GM10266 (cell line): ENCODE measurements at regions not wholly inside any gene's neighbourhood (a gene's known extent, or its start where the extent isn't known, plus 50 kb on each side); places are given as distances from the start of the nearest gene placed in this dataset.

ENCODE experiments used
- DNase-seq: peaks from one replicate; pipeline ENCODE4 v3.0.0; 2012; ENCODE audit errors: extremely low spot score
- CTCF ChIP-seq: IDR thresholded peaks from 2 replicates; pipeline ENCODE4 v1.5.1; 2012; ENCODE audit warnings: mild to moderate bottlenecking, low read depth; ENCODE audit not compliant: control insufficient read depth, insufficient read depth; ENCODE audit errors: missing control alignments

- DNase-seq, result no peak
- TF ChIP-seq CTCF, result no peak
Measured at GRCh38 chr4:166600264-166600663, 634.0 kb downstream of the SPOCK3 start.

GRCh38 chr4:166602068-166602467, 632.2 kb downstream of the SPOCK3 start:
- no peak for TF ChIP-seq CTCF
- DNase-seq, result no peak

- TF ChIP-seq CTCF, result no peak
- no peak for DNase-seq
Measured at GRCh38 chr4:166622425-166622977, 611.8 kb downstream of the SPOCK3 start.

GRCh38 chr4:166625018-166625637, 609.2 kb downstream of the SPOCK3 start:
- TF ChIP-seq CTCF, result no peak
- no peak for DNase-seq

- no peak for DNase-seq
- no peak for TF ChIP-seq CTCF
Measured at GRCh38 chr4:166628454-166628853, 605.8 kb downstream of the SPOCK3 start.

GRCh38 chr4:166635367-166635766, 598.9 kb downstream of the SPOCK3 start:
- TF ChIP-seq CTCF, result no peak
- DNase-seq, result no peak

GRCh38 chr4:166637816-166638215, 596.5 kb downstream of the SPOCK3 start:
- no peak for DNase-seq
- no peak for TF ChIP-seq CTCF
